ENCODE measurements at regions not wholly inside any gene's neighbourhood (a gene's known extent, or its start where the extent isn't known, plus 50 kb on each side); places are given as distances from the start of the nearest gene placed in this dataset.

DNA sequence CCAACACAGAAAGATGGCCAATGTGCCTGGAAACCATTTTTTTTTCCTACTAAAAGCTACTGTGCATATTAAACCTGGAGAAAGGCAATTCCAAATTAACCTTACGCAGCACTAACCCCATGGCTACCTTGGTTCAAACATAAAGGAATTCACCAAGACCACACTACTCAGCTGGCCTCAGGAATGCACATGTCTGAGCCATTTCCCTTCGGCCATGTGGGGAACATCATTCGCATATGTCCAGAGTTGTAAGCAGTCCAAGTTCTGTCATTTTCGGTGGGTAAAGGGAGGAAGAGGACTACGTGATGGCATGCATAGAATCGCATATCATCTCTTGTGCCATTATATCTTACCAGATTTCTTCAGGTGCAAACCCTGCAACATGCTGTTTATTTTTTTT is 175.4 kb downstream of the NTMT2 start:
- TF ChIP-seq, protein P1, sequence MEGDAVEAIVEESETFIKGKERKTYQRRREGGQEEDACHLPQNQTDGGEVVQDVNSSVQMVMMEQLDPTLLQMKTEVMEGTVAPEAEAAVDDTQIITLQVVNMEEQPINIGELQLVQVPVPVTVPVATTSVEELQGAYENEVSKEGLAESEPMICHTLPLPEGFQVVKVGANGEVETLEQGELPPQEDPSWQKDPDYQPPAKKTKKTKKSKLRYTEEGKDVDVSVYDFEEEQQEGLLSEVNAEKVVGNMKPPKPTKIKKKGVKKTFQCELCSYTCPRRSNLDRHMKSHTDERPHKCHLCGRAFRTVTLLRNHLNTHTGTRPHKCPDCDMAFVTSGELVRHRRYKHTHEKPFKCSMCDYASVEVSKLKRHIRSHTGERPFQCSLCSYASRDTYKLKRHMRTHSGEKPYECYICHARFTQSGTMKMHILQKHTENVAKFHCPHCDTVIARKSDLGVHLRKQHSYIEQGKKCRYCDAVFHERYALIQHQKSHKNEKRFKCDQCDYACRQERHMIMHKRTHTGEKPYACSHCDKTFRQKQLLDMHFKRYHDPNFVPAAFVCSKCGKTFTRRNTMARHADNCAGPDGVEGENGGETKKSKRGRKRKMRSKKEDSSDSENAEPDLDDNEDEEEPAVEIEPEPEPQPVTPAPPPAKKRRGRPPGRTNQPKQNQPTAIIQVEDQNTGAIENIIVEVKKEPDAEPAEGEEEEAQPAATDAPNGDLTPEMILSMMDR (IDR thresholded peaks at IDR 0.05): no peak
- no peak for TF ChIP-seq EZH2phosphoT487 (IDR thresholded peaks at IDR 0.05)
